CD4-positive, alpha-beta T cell treated with Interleukin-2 at 100 ng/mL for 4 hours (primary cell): ENCODE measurements at regions not wholly inside any gene's neighbourhood (a gene's known extent, or its start where the extent isn't known, plus 50 kb on each side); places are given as distances from the start of the nearest gene placed in this dataset.

Source experiments
- DNase-seq: peaks from one replicate; pipeline ENCODE4 v3.0.0-alpha.2; 2020; ENCODE audit warnings: low spot score

DNA sequence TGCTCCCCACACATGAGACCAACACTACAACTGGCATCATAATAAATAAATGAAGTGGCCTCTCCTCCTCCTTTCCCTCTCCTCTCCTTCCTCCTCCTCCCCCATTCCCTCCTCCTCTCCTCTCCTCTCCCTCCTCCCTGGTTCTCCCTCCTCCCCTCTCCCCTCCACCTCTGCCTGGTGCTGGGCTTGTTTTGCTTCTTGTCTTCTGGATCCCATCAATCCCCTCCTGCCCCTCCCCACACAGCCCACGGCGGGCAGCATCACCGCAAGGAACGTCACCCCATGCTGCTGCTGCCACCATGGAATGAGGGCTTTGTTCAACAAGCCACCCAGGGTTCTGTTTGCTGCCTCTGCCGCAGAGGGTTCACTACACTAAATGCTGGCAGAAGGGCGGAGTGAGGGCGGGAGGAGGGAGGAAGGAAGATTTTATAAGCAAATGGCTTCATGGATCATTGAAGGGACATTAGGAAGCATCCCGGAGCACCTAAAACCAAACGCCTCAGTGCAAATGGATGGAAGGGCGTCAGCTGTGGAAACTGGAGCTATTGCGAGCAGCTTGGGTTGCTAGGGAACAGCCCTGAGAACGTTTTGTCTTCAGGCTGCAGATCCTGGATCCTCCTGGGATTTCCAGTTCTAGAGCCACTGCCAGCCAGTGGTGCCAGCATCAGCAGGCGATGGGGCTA lies 379.7 kb upstream of the ZMIZ1 start:
- no peak for DNase-seq

DNA sequence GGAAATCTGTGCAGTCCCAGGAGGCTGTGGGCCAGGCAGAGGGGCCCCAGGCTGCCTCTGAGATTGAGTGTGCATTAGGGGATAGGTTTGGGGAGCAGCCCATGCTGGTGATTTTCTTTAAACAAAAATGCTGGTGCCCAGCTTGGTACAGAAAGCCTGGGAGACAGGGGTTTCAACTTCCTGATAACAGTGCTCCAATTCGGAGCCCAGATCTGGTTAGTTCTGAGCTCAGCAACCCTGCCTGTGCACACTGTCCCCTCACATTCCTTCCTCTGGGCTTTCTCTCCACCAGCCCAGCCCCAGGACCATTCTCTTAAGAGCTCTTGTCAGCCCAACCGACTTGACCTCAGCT lies 379.2 kb upstream of the ZMIZ1 start:
- DNase-seq = no peak

DNA sequence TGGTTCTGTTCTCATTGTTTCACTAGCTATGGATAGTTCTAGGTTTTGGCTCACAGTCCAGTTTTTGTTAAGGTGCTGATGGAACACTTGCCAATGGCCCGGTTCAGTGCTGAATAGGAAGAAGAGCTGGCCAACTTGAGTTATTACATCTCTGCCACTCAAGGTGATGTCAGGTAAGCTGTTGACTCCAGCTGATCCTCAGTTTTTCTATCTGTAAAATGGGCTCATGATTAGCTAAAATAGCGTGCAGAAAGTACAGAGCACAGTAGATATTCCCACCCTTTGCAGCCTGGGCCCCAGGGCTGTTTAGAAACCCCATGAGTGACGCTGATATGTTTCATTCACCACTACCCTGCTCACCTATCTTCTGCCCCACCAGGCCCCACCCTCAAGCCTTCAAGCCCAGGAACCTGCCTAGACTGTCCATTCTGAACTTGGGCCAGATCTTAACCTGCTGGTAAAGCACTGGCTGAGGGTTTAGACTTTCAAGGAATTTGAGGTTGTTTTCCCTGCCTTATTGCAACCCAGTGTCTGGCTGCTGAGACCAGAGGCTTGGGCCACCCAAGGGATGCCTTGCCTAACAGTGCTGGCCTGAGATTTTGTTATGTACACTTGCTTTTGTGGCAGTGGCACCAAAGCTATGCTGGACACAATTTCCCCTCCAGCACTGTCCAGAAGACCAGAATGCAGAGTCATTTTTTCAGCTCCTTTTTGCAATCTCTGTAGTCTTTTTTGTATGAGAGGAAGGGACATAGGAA lies 378.2 kb upstream of the ZMIZ1 start:
- no peak for DNase-seq

DNA sequence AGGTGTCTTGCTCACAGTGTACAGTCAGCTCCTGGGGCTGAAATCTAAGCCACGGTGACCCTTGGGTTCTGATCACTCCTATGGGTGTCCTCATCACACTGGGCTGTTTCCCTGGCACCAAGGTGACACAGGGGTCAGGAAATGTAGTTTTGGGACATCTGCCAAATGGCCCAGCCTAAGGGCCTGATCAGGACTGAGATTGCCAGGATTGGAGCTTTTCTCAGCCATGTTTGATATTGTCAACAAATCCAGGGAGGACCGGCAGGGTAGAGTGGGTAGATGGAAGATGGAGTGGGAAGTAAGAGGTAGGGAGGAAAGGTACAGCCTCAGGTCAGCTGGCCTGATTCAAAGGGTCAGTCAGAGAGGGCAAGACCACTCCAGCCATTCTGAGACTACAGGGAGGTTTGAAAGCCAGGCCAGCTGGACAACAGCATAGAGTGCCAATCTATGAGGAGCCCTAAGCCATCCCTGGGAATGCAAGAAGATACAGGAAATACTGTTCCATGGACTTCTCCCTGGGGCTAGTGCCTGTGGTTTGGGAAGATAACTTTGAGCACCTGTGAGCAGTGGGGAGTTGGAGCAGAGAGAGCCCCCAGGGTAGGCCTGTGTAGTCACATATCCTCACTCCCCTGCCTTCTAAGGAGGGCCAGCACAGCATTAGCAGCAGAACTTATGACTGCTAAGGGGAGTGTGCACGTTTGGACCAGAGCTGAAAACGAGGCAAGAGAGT lies 377.3 kb upstream of the ZMIZ1 start:
- no peak for DNase-seq

DNA sequence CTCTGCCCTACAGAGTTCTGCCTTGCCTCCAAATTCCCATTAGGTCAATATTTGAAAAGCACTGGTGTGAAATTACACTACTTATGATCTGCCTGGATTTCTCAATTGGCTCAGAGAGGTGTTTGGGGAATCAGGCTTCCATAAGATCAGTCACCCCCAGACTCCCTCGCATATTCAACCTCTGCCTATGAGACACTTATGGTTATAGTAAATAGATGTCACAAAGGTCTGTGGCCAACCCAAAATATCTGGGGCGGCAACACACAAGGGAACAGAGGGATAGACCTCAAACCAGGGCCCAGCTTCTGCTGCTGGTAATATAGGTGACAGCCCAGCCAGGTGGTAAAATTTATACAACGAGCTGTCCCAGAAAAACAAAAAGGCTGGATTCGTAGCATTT lies 376.7 kb upstream of the ZMIZ1 start:
- DNase-seq = no peak

DNA sequence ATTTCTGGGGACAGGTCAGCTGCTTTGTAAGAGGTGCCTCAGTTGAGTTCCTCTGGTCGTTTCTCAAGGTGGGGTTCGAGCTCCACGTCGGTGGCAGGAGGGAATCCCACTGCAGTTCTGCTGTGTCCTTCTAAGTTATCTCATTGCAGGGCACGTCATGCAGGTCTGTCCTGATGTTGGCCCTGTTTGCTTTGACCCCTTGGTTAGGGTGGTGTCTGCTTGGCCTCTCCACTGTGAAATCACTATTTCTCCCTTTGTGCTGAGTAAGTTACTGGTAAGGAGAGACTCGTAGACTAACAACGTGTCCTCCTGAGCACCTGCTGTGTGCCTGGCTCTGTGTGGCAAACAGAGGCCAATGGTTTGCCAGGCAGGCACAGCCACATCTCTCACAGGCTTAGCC lies 372.9 kb upstream of the ZMIZ1 start:
- no peak for DNase-seq

DNA sequence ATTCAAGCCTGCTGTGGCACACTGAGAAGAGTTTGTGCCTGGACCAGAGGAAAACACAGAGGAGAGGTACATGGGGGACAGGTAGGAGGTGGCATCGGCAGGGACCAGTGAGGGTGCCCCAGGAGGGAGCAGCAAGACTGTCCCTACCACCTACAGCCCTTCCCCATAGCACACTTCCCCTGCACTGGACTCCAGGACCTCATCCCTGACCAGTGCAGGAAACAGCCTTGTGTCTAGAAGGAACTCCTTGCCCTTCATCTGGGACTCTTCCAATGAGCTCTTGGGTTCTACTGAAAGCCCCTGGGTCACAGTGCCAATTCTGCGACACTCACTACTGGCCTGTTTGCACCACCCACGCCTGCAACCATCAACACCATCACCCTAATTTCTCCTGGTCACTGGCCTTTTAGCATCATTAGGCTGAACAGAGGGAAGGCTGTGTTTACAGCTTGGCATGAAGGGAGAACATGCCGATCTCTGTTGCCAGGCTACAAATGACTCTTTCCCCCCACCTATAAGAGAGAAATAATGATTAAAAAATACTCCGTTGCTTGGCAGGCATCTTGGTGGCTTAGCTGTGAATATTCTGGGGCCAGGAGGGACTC lies 371.9 kb upstream of the ZMIZ1 start:
- DNase-seq = no peak

DNA sequence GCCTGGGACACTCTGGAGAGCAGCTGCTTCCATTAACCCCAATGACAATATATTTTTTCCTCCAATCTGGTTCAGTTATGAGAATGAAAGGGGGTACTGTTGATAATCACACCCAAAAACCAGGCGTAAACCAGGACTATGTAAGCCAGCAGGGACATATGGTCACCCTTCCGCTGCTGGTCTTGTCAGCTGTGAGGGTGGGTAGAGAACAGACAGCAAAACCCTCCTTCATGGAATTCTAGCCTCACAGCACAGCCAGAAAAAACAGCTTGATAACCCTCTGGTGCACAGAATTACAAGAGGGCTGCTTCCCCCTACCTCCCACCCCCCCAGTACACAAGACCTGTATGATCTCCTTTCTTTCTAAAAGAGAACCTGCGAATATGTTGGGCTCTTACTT lies 368.8 kb upstream of the ZMIZ1 start:
- DNase-seq = no peak

DNA sequence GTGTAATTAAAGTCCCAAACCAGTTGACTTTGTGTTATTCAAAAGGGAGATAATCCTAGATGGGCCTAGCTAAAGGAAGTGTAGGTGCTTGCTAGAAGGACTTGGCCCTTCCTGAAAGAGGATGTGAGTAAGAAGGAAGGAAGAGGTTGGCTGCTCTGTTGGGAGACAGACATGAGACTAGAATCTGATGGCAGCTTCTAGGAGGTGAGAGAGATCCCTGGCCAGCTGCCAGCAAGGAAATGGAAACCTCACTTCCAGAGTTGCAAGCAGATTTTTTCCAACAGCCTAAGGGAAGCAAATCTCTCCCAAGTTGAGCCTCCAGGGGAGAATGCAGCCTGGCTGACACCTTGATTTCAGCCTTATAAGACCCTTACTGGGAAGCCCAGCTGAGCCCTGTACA lies 368.4 kb upstream of the ZMIZ1 start:
- no peak for DNase-seq

DNA sequence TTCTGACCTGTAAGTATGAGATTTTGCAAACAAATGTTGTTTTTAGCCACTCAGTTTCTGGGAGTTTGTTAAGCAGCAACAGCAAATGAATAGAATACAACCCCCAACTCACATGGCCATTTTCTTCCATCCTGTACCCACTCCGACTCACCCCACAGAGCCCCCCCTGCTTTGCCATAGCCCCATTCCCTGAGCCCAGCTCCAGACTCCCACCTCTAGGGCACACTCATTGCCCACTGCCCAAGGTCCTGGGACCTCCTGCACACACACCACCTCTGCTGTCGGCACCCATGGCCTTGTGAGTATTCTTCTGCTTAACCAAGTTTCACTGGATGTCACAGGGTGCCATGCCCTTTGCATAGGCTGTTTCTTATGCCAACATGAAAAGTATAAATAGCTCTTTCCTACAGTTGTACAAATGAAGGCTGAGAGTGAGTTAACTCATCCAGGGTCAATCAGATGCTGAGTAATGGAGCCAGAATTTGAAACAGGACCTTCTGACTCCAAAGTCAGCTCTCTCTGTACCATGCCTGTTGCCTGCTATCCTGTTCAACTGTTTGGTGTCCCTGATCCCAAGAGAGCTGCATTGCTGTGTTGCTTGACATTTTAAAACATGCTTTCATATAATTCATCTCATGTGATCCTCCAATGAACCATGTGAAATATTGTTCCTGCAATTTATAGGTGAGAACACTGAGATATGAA lies 367.8 kb upstream of the ZMIZ1 start:
- DNase-seq = no peak

DNA sequence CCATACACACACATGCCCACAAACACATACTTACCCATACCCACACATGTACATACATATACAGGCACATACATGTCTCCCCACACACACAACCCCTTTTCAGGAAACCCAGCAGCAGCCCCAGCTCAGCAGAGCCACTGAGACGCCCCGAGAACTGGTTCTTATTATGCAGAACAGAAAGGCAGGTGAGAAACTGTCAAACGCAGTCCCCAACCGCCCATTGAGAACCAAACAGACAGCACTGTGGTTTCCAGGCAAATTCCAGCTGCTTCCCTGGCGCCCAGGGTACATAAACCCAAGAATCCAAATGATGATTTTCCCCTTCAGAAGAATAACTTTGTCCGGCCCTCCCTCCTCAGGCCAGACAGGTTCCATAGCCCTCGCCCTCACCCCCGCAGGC lies 366.6 kb upstream of the ZMIZ1 start:
- no peak for DNase-seq

DNA sequence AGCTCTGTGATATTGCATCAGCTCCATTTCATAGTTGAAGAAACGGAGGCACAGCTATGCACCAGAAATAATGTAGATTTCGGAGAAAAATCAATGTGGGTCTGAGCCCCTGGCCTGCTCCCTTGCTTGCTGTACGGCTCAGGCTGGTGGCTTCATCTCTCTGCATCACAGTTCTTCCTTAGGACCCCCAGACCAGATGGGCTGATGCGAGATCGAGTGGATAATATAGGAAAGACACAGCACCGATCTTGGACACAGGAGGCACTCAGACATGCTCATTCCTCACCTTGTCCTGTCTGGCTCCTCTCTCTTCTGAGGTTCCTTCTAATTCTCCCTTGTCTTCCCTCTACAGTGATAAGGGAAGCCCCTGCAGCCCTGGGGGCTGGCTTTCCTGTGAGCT lies 365.9 kb upstream of the ZMIZ1 start:
- no peak for DNase-seq

DNA sequence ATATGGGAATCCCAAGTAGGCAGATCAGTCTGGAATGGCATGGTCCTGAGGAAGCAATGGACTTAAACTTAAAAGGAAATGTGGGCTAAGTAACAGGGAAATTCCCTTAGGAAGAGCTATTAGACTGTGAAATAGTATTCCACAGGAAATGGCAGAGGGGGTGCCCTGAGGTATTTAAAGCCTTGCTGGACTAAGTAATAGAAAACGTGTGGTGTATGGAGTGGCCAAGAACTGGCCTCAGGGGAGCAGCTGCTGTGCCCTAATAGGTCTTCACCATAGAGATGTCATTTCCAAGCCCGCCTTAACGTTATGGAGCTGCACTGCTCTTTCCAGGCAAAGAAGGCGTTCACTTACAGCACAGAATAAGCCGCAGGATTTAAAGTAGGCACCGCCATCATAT lies 365.2 kb upstream of the ZMIZ1 start:
- no peak for DNase-seq

DNA sequence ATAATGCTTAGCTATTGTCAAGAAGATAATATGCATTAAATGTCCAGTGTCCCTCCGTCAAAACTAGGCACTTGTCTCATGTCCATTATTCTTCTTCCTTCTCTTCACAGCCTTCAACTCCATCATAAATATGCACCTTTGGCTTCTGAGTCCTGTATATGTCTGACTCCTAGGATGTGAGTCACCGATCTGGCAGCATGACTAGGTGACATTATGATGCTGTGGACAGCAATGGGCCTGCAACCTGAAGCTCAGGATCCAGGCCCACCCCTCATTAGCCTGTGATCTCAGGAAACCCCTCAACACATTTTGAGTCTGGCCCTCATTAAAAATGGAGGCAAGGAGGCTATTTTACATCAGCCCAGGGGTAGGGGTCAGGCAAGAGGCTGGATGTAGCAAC lies 362.5 kb upstream of the ZMIZ1 start:
- DNase-seq = no peak

DNA sequence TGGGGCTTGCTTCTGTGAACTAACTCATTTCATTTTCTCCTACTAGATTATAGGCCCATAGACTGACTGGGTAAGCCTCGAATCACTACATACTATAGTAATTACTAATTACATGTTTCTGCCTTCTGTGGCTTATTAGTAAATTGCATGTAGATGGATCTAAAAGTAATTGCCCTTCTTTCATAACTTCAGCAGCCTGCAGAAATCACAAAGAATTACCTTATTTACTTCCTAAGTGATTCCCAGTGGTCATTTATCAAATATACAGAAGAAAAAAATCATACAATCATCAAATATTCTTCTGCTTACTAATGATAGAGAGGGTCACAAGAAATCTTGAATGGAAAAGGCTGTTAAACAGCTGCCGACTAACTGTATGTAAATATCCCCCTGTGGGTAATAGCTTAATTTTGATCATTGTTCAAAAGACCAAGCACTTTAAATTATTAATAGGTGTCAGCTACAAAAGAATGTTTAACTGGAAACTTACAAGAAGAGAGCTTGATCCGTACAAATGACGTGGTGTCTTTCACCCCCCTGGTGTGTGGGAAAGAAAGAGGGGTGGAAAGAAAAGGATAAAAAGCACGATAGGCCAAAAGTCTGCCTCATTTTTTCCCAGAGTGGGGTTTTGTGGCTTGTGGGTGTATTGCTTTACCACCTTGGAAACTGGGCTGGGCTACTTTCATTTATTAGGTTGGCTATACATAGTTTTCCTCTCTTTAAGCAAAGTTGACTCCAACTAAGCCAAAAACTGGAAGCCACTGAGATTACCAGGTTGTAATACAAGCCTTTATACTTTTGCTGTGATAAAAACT lies 361.8 kb upstream of the ZMIZ1 start:
- no peak for DNase-seq

DNA sequence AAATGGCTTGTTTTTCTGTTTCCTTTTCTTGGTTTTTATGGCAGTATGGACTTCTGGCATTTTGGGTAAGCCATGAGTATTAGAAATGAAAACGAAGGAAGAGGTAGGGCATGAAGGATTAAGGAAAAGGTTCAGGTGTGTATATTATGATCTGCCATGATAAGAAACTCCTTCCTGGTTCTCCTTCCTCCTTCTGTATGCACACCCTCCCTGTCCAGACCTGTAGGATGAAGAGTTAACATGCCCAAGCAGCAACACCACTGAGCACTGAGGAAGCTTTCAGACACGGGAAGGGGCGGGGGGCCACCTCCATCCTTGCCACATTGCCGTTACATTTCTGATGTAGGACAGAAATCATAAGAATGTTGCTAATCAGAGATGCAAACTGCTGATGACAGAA lies 361.0 kb upstream of the ZMIZ1 start:
- DNase-seq = no peak

DNA sequence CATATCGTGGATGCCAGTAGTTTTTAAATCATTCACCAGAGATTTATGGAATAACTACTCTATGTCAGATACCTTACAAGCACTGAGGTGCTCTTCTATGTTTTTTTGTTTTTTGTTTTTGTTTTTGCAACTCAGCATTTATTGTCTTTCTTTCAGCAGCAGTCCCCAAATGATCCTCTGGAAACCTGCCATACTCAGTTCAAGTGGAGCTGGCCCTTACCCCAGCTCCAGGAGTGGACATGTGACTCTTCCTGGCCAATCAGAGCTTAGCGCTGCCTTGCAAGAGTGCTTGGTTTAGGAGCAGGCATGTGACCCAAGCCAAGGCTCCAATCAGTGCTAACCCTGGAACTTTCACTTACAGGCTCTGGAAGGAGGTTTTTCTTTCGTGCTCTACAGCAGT lies 356.6 kb upstream of the ZMIZ1 start:
- no peak for DNase-seq

DNA sequence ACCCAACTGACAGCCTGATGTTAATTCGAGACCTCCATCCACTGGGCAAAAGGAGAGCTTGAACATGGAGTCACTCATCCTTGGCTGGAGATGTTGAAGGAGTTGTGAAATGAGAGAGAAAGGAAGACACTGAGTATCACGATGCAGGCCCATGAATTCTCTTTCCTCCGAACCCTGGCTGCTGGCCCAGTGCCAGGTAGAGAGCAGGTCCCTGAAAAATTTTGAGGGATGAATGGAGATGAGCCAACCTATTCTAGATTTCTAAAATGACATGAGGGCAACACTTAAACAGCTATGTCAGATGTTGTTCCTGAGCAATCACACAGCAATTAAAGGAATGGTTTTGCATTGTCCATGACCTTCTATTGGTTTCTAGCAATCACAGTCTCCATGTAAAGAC lies 355.1 kb upstream of the ZMIZ1 start:
- DNase-seq = no peak

DNA sequence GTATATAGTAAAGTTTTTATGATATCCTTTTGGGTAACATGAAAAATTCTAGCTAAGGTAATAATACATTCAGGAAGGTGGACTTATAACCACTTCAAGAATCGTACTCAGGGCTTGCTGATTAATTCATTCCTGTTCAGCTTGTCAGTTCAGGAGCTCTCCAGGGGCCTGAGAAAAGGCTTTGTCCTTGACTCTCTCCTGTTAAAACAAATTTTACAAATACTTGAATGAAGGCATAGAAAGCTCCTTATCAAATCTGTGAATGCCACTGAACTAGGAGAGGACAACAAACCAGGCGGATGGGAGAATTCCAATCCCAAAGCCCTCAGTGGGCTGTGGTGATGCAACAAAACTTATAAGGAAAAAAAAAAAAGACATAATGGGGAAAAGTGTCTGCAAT lies 354.5 kb upstream of the ZMIZ1 start:
- no peak for DNase-seq

DNA sequence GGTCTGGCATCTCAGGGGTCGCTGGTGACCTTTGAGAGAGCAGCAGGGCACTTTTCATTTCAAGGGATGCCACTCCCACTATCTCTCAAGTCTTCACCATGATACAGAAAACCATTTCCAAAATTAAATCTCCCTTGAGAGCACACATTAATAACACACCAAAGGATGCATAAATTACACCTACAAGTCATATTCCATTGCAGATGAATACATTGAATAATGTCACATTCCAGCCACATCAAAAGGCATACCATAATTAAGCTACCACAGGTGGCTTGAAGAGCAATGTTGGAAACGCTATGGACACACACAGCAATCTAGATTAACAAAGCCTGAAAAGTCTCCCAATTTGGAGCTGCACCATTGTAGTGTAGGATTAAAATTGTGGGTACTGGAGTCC lies 353.3 kb upstream of the ZMIZ1 start:
- DNase-seq = no peak

DNA sequence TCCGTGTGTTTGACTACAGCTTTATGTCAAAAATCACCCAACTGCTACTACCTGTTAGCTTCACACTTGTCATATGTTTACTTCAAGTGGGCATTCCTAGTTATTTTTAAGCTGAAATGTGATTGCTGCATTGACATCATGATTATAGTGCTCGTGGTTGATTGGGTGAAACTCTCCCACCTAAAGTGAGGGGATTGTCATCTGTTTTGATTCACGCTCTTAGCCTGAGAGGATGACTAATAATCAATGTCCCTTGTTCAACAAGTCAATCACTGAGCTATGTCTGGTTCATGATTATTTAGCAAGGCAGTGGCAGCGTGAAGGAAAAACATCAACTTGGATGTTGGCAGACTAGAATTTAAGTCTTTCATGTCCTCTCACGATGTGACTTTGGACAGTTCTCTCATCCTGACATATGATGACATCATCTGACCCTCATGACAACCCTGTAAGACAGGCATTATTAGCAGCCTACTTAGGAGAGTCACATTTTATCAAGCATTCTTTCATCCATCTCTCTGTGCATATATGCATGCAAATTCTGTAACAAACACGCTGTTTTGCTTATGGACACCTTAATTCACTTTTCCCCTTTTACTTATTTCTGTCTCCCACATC lies 352.6 kb upstream of the ZMIZ1 start:
- no peak for DNase-seq
